GM12865 (cell line): ENCODE measurements at regions not wholly inside any gene's neighbourhood (a gene's known extent, or its start where the extent isn't known, plus 50 kb on each side); places are given as distances from the start of the nearest gene placed in this dataset.

Experiments used
- DNase-seq: peaks from one replicate; pipeline ENCODE4 v3.0.0; 2010; ENCODE audit warnings: low read depth
- H3K4me3 ChIP-seq: 2 replicates; pipeline ENCODE4 v1.5.1; 2011; ENCODE audit warnings: mild to moderate bottlenecking, low read depth, low read length, control low read depth
- TF ChIP-seq, protein P1 (sequence below): IDR thresholded peaks from 2 replicates; pipeline ENCODE4 v1.5.1; 2011; ENCODE audit warnings: low read length, control low read depth, low read depth, inconsistent platforms; ENCODE audit not compliant: insufficient read depth; ENCODE audit errors: missing control alignments

DNA sequence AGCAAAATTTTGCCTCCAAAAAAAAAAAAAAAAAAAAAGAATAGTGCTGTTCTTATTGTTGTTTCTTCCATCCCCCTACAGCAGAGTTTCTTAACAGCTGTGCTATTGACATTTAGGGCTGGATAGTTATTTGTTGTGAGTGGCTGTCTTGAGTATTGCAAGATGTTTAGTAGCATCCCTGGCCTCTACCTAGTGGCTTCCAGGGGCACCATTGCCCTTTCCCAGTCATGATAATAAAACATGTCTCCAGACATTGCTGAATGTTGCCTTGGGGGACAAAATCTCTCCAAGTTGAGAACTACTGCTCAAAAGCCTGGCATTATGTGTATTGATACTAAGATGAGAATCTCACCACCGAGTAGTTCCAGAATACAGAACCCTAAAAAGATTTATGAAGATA, 108.7 kb downstream of the PALM2AKAP2 start:
- TF ChIP-seq, protein P1, sequence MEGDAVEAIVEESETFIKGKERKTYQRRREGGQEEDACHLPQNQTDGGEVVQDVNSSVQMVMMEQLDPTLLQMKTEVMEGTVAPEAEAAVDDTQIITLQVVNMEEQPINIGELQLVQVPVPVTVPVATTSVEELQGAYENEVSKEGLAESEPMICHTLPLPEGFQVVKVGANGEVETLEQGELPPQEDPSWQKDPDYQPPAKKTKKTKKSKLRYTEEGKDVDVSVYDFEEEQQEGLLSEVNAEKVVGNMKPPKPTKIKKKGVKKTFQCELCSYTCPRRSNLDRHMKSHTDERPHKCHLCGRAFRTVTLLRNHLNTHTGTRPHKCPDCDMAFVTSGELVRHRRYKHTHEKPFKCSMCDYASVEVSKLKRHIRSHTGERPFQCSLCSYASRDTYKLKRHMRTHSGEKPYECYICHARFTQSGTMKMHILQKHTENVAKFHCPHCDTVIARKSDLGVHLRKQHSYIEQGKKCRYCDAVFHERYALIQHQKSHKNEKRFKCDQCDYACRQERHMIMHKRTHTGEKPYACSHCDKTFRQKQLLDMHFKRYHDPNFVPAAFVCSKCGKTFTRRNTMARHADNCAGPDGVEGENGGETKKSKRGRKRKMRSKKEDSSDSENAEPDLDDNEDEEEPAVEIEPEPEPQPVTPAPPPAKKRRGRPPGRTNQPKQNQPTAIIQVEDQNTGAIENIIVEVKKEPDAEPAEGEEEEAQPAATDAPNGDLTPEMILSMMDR: no peak
- DNase-seq: no peak
- no peak overlapping the region for H3K4me3 ChIP-seq

DNA sequence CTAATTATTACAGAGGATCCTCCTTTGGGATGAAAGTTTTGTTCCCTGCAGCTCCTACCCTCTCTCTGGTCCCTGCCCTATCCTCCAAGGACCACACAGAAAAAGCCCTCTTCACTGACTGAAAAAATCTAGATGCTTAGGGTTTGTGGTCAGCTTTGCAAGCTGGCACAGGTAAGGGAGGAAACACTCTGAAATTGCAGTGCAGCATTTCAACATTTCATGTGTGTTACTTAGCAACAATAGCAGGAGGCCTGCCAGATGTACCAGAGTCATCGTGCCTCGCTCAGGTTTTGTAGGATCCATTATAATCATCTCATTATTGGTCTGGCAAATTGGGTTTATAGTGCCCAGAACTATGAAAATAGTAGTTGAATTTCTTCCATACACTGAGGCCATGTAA, 109.5 kb downstream of the PALM2AKAP2 start:
- TF ChIP-seq, protein P1: no peak
- no peak for DNase-seq
- H3K4me3 ChIP-seq: no peak overlapping the region

DNA sequence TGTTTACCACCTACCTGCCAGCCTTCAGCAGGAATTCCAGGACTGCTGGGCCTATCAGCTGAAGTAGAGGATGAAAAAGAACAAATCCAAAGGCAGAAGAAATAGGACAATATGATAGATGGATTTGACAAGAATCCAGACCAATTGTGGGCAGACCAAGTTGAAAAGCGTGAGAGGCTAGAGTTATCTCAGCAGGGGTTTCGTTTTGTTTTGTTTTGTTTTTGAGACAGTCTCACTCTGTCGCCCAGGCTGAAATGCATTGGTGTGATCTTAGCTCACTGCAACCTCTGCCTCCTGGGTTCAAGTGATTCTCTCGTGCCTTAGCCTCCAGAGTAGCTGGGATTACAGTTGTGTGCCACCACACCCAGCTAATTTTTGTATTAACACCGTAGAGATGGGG, 113.2 kb downstream of the PALM2AKAP2 start:
- DNase-seq: peak; percentile 65
- TF ChIP-seq, protein P1: no peak
- H3K4me3 ChIP-seq: no peak overlapping the region

DNA sequence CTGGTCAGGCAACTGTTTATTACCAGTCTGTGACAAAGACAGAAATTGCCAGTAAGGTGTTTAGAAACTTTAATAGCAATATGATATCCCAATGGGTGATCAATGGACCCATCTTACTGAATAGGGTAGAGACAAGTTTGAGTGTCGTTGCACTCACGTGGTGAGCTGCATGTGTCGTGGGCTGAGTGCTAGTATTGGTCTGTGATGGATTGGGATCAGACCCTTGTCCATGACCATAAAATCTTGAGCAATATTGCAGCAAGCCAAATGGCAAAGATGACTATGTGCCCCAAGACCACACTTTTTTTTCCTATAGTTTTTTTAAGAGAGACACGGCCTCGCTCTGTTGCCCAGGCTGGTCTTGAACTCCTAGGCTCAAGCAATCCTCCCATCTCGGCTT, 114.5 kb downstream of the PALM2AKAP2 start:
- TF ChIP-seq, protein P1: no peak
- no peak overlapping the region for H3K4me3 ChIP-seq
- DNase-seq: peak; percentile 38

DNA sequence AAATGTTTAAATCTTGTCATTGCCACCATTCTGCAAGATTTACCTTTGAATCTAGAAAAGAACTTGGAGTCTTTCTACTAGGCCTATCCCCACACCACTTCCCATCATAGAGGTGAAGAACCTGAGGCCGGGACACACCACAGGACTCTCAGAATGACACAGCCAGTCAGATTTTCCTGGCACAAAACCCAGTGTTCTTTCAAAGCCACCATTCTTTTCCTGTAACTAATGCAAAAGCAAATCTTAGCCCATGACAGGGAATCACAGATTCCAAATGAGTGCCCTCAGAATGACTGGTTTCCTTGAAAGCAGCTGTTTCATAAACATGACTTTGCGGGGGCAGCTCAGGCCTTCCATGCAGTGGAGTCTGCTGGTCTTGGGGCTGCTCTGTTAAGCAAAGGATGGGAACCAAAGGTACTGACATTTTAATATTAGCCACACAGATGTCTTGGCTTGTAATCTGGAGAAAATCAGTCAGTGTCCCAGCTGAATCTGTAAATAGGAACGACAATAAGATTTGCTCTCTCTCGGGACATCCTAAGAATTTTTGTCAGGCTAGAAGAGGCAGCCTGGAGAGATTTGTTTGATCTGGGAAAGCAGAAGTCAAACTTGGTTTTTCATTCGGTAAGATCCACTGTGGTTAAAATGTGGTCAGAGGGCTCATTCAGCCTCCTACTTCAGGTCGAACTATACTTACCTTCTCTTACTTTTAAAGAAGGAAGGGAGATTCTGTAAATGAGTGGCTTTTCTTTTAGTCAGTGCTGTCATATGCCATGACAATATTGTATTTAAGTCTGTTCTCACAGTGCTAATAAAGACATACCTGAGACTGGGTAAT, 115.1 kb downstream of the PALM2AKAP2 start:
- TF ChIP-seq, protein P1: no peak
- DNase-seq: peak; percentile 74
- H3K4me3 ChIP-seq: peak overlapping the region; percentile 47

DNA sequence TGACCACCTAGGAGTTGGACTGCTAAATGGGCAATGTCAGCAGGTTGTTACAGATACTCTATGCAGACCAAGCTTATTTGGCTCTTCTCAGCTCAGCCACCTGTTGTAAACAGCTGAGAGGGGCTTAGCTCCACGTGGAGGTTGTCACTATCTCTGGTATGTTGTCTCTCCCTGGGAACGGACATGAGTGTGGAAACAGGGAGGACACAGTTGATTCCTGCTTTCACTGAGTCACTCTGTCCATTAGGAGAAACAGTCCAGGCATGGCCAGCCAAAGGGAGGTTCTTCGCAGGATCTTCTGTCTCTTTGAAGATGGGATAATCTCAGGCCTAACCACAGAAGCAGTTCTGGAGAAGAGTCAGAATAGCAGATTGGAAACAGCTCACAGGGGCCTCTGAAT, 121.2 kb downstream of the PALM2AKAP2 start:
- TF ChIP-seq, protein P1: no peak
- H3K4me3 ChIP-seq: no peak overlapping the region
- no peak for DNase-seq

DNA sequence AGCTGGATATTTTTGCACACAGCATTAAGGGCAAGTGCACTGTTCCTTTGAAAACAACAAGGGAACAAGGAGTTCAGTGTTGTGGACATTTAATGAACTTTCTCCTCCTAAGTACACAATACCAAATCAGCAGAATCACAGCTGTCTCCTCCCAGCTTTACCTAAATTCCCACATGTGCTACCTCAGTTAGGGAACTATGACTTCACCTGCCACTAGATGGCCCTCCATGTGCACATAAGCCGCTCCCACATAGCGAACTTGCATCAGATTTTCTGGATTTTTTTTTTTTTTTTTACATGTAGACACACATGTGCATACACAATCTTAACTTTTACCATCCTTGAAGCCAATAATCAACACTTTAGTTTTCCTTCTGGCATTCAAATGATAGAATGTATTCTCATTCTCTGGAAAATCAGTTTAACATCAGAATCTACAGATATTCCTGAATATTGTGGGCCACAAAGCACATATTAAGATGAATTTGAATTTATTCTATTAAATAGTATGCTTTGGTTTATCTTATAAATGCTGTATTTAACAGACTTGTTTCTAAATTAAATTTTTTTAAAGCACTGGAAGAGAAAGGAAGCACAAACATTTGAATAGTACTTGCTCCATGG, 123.6 kb downstream of the PALM2AKAP2 start:
- H3K4me3 ChIP-seq: no peak overlapping the region
- peak; percentile 88 for DNase-seq
- TF ChIP-seq, protein P1: peak; percentile 87
